HG02610 (cell line): ENCODE measurements at regions not wholly inside any gene's neighbourhood (a gene's known extent, or its start where the extent isn't known, plus 50 kb on each side); places are given as distances from the start of the nearest gene placed in this dataset.
"Not testable (repeated sequence)": the region's sequence is repeated elsewhere in the genome, so short reads cannot be mapped to it uniquely, and the experiment has no call there.

Experiments
- ATAC-seq: cut with Tn5 transposase; IDR thresholded peaks from one replicate; pipeline ENCODE4 v1.9.1; 2021; ENCODE audit warnings: mild to moderate bottlenecking, moderate library complexity; ENCODE audit not compliant: unreplicated experiment

DNA sequence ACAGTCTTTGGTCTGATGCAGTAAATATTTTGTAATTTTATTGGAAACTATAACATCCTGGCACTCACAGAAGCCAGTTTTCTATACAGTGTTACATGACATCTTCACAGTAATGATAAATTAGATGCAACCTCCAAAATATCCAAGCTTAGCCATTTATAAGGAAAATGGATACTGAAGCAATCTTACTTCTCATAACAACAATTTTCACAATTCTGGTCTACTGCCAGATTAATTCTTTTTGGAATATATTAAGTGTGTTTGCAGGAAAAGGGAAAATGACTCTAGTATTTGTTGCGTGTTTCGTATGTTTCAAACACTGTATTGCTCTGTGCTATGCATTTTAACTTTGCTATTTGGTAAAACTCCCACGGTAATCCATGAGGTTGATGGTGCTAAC, 1870.9 kb downstream of the ARAP2 start:
- no peak for ATAC-seq

DNA sequence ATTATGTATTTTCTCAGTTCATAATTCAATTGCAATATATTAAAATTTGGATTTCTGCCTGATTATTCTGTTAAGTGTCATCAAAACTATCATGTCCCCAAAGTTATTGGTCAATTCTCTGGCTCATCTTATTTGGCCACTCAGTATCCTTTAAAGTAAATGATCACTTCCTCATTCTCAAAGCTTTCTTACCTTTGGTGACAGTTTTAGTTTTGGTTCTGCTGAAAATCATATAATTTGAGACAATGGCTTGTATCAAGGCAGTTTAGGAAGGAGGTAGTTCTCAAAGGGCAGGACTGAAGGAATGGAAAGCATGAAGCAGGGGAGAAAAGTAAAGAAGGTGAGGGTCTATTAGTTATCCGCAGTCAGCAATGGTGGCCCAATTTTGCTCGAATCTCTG, 1832.1 kb downstream of the ARAP2 start:
- no peak for ATAC-seq

DNA sequence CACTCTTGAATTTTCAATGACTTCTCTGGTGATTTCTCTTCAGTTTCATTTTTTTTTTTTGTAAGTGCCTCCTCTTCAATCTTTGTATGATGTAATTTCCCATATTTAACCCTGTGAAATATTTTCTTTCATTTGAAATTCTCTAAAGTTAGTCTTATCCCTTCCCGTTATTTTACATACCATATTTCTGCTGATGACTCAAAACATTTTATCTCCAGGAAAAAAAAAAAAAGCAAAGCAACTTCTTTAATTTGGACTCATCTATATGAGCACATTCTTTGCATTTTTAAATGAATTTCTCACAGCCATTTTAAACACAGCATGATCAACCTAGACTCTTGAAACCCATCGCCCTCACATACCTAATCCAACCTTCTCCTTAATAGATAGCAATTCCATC, 1831.4 kb downstream of the ARAP2 start:
- ATAC-seq = no peak

DNA sequence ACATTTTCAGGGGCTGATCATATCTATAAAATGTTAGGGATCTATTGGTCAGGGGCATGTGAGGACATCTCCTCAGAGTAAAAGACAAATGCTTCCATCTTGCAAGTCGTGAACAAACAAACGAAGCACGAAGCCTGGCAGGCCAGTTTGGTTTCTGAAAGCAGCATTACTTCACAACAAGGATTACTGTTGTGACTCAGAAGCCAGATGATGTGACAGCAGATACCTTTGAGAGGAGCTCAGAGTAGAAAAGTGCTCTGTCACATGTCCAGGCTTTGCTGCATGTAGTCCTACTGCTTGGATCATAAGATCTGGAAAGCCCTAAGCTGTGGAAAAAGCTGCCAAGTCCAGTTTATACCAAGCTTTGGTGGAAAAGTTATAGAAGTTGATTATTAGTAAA, 1827.2 kb downstream of the ARAP2 start:
- no peak for ATAC-seq

DNA sequence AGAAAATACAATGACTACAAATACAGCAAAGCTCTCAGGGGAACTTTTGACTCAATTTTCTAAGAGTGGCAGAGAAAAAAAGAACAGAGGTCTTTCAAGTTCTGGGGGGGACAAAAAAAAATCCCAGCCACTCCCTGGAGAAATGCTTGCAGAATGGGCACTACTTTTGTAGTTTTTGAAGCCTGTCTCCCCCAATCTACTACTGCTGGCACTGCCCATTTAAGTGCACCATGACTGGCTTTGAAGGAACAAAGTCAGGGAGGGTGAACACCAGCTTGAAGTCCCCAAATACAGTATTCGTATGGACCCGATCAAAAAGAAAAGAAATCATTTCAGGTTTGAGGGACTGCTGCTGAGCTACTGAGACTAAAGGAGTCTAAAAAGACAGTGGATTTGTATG, 1824.4 kb downstream of the ARAP2 start:
- no peak for ATAC-seq

DNA sequence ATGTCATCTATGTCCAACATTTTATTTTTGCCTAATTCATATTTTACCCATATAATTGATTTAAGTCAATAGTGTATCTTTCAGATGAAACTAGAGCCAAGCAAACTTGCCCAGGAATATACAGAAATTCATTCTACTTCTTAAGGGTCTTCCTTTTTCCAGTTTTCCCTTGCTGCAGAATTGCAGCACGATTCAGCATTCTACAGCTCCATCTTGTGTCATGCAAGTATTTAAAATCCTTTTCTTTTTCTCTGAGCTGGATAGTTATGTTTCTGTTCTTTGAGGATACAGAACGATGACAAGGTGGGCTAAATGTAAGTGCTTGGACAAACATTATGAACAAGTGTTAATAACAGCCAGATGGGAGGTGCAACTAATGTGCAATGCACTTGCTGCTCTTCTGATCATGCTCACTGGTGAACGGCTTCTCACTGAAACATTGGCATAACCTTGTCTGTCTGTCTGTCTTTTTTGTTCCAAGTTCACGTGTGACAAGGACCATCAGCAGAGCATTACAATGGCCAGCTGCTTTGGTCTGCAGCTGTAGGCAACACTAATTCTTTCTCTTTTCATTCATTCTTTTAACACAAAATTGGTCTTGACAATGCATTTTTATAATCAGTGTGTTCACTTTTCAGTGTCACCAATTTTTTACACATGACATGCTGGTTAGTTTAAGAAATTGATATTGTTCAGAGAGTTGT, 1821.7 kb downstream of the ARAP2 start:
- no peak for ATAC-seq

DNA sequence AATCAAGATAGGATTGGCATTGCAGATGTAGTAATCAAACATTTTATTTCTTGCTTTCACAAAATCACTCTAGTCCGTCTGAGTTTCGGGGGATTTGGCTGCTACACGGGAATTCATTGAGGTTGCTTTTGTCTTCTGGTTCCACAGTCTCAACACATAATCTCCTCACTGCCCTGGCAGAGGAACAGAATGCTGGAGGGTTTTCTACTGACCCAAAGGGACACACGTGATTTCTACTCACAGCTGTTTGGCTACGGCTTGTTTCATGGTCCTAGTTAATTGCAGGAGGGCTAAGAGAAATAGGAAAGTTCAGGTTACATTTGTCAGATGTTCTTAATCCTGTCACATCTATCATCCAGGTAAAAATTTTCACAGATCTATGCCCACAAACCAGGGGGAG, 1811.6 kb downstream of the ARAP2 start:
- no peak for ATAC-seq

DNA sequence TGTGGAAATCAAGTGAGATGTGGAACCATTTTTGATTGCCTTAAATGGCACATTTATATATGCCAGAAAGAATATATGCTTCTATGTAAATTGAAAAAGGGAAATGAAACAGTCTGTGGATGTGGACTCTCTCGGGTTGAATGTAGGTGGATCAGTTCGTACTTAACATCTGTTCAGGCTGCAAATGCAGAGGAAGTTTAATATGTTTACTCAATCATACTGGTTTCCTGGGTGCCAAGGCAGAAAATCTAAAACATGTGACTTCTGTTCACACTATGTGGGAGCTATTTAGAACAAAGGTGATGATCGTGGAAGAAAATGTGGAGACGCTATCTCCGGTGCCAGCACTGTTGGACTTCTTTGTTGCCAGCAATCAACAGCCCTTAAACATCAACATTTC, 1809.9 kb downstream of the ARAP2 start:
- ATAC-seq = peak; percentile 67

DNA sequence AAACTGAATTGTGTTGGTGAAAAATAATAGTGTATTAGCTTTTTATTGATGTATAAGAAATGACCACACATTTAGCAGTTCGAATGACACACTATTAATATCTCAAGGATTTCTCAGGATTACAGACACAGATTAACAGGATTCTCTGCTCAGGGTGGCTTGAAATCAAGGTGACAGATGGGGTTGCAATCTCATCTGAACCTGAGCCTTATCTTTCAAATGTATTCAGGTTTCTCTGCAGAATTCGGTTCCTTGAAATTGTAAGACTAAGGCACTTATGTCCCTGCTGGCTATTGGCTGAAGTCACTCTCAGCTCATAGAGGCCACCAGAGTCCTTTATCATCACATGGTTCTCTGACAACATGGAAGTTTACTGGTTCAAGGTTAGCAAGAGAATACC, 1780.1 kb downstream of the ARAP2 start:
- no peak for ATAC-seq

DNA sequence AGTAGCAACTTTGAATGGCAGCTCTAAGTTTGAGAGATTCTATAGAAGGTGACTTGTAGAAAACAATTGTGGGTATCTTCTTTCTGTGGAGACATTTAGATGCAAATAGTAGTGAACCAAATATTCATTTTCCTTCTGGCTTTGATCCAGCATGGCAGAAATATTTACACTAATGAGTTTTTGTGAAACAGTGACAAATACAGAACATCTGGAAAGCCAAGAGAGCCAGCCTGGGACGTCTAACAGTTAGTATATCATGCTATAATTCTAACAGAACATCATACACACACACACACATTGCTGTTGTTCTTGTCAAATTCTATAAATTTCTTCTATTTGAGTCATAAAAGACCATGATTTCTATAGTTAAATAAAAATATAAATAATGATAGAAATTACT, 1777.9 kb downstream of the ARAP2 start:
- ATAC-seq = no peak

DNA sequence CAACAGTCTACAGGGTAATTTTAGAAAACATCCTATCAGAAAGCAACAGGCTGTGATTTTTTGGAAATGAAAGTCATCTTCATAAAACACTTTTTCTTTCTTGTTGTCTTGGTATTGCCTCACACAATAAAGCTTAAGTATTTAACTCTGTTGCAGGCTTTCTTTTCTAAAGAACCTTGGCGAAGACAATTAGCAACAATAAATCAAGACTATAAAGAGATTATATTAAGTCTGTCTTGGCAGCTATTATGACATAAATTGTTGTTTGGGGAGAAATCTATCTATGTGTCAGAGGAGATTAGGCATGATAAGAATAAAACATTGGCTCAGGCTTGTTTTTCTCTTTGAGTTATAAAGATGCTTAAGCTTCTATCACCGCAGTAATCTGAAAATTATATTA, 1774.8 kb downstream of the ARAP2 start:
- ATAC-seq = no peak

DNA sequence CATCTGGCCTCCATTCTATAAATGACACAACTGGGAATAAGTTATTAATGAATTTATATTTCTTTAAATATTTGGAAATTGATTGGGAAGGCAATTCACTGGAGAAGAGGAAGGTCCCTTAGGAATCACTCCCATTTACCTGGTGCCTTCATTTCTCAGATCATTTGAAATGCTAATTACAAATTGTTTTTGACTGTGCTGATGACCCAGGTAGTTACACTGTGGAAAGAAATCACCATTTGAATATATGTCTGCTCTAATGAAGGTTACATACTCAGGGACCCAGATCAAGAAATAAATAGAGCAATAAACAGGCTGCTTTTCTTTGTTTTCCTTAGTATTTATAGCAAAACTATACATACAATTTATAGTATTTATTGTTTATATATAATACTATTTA, 1759.1 kb downstream of the ARAP2 start:
- no peak for ATAC-seq

DNA sequence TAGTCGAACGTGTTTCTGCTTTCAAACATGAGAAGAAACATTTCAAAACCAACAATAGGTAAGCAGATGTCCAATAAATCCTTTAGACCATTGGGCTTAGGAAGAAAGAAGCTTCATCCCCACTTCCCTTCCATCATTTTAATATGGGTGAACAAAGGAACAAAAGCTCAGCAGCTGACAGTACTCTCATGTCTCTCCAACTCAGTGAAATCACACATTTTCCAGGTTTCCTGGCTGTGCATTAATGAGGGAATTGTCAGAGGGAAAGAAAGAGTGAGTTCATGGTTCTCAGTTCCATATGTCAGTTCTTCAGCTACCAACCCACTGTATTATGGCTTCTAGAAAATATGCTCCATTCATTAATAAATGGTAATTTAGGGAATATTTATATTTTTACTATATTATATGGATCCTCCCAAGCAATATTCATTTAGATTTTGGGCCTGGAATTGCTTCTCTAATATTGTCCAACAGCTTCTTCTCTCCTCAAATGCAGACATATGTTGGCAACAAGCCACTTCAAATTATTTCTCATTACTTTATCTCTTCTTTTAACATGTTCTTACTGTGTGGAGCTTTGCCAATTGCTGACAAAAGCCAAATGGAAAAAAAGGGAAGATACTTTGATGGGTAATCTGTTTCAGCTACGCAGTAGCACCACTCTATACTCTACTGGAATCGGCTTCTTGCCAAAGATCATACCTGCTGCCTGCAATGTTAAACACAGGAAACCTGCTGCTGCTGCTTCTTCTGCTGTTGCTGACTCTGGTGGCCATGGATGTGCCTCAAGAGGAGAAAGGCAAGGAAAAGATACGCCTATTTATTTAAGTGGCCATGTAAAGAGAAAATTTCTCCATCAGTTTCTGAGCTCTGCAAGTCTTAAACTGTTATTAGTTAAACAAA, 1757.6 kb downstream of the ARAP2 start:
- no peak for ATAC-seq

DNA sequence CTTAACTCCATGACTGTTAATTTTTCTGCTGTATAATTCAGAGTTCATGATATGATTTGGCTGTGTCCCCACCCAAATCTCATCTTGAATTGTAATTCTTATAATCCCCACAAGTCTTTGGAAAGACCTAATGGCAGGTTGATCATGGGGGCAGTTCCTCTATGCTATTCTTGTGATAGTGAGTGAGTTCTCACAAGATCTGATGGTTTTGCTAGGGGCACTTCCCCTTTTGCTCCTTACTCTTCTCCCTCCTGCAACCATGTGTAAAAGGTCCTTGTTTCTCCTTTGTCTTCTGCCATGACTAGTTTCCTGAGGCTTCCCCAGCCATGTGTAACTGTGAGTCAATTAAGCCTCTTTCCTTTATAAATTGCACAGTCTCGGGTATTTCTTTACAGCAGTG, 1751.9 kb downstream of the ARAP2 start:
- no peak for ATAC-seq

DNA sequence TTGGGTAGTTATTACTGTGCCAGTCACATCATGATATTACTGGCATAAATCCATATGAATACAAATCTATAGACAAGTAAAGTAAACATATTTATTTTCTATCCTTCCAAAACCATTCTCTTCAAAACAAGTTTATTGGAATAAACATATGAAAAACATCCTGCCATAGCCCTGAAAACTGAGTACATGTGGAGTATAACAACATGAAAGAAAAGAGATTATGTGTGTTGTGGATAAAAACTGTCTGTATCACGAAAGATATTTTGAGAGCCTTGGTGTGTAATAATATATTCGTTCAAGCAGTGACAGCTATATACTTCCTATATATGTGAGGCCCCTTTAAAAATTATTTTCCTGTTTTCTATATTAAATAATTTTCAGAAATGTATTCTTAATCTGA, 1742.2 kb downstream of the ARAP2 start:
- no peak for ATAC-seq

DNA sequence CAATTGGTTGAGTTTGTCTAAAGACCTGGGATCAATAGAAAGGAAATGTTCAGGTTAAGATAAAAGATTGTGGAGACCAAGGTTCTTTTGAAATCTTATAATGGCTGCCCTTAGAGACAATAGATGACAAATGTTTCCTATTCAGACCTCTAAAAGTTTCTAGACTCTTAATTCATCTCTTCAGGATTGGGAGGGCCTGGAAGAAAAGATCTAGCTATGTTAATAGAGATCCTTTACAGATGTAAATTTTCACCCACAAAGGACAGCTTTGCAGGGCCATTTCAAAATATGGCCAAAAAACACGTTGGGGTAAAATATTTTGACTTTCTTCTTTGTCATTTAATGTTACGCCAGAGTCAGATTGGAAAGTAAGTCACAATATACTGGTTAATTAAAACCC, 1739.6 kb downstream of the ARAP2 start:
- ATAC-seq = not testable (repeated sequence)

DNA sequence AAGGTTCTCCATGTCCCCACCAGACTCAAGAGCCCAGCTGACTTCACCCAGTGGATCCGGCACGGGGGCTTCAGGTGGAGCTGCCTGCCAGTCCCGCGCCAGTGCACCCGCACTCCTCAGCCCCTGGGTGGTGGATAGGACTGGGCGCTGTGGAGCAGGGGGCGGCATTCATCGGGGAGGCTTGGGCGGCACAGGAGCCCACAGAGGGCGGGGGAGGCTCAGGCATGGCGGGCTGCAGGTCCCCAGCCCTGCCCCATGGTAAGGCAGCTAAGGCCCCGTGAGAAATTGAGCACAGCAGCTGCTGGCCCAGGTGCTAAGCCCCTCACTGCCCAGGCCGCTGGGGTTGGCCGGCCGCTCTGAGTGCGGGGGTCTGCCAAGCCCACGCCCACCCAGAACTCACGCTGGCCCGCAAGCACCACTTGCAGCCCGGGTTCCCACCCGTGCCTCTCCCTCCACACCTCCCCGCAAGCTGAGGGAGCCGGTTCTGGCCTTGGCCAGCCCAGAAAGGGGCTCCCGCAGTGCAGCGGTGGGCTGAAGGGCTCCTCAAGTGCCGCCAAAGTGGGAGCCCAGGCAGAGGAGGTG, 1737.7 kb downstream of the ARAP2 start:
- ATAC-seq = not testable (repeated sequence)

DNA sequence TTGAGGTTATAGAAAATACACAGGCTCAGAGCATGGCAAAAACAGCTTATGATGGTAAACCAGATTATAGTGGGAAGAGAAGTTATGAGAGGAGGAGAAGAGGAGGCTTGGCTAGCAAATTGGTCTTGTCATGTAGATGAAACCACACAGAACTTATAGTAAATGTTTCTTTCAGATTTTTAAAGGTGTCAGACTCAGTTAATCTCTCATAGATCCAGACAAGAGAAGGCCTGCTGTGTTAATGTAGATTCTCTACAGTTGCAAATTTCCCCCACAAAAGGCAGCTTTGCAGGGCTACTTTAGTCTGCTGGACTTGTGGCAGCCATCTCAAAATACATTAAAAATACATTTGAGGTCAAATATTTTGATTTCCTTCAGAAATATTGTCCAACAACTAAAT, 1731.7 kb downstream of the ARAP2 start:
- ATAC-seq = no peak

DNA sequence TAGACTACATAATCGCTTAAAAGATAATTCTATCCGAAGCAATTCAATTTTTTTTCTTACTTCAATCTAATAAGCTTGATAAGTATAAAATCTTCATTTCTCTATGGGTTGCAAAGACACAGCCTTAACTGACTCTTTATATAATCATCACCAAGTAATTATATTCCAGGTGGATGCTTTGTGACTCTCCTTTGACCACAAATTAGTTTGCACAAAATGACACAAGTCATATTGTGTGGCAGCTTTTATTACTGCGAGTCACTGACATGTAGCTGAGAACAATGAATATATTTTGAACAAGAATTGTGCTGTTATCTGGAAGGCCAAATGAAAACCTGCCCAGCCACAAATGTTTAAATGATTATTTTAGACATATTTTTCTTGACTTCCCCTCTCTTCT, 1727.8 kb downstream of the ARAP2 start:
- no peak for ATAC-seq

DNA sequence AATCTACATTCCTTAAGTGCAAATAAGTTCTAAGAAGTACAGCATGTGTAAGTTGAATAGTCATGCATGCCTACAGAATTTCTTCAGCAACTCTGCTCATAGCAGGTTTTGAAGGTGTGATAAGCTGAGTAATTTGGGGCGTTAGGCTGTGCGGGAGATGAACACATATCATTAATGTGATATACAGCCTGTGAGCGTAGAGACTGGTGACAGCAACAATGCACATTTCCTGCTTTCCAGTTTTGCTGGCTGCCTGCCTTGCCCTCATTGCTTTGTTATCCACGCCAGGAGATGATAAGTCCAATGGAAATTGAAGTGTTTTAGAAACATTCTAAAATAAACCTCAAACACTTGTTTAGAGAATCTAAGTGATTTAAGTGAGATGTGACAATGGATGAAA, 1709.4 kb downstream of the ARAP2 start:
- no peak for ATAC-seq

DNA sequence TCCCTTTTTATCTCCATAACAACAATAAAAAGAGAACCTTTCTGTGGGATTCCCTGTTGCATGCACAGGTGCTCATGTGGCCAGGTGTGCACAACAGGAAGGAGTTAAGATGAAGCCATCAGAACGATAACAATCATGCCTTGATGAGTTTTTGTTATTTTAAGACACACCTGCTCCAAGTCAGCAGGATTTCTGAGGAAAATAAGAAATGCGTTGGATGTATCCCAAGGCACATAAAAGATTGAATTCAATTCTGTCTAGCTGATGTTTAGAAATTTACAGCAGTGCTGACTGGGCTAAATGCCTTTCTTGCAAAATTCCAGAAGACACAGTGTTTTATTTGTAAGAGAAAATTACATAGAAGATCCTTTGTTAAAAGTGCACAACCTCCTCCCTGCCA, 1678.2 kb downstream of the ARAP2 start:
- no peak for ATAC-seq

DNA sequence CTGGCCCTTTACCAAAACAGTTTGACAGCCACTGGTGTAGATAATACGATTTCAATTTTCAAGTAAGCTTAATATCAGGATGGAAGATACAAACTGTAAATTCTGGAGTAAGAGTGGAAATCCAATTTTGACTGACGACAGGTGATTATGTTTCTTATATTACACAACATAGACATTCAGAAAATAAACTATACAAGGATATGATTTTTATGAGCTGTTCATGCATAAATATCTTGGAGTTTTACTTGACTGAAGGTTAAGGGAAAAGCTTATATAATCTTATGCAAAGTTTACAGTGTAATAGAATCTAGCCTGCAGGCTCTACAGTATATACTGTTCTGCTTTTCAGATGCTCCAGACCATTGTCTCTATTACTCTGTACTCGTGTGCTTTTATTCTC, 1672.3 kb downstream of the ARAP2 start:
- ATAC-seq = no peak
